Panc1 (cell line): ENCODE measurements at regions not wholly inside any gene's neighbourhood (a gene's known extent, or its start where the extent isn't known, plus 50 kb on each side); places are given as distances from the start of the nearest gene placed in this dataset.

Source experiments
- ATAC-seq: fragments of 200-7000 bp; cut with Tn5 transposase; 2 replicates; pipeline ENCODE4 v1.9.1; 2020; ENCODE audit warnings: mild to moderate bottlenecking, moderate library complexity
- BruUV-seq: library from RNA; stranded (reverse); fragments of 400-500 nt; replicated peaks from 2 replicates; lab custom pipeline; 2021; lab: Mats Ljungman, UMichigan
- CTCF ChIA-PET: fragments of 300-600 bp; sonication (Branson Sonifier 250); formaldehyde crosslinking; loops from one replicate; lab custom pipeline; 2022; ENCODE audit warnings: antibody characterized with exemption; lab: Charles Lee
- POLR2A ChIA-PET: fragments of 300-600 bp; sonication (Branson Sonifier 250); formaldehyde crosslinking; loops from one replicate; lab custom pipeline; 2022; ENCODE audit warnings: antibody characterized with exemption; lab: Charles Lee
- DNase-seq: peaks from one replicate; pipeline ENCODE4 v3.0.0-alpha.2; 2010; ENCODE audit warnings: low read depth, low spot score
- H3K27ac ChIP-seq: 2 replicates; pipeline ENCODE4 v1.5.1; 2011; ENCODE audit warnings: mild to moderate bottlenecking, low read length, inconsistent platforms
- H3K27me3 ChIP-seq: fragments of 200-500 bp; sonication (Bioruptor generic); 2 replicates; pipeline ENCODE4 v1.6.0; 2014; ENCODE audit warnings: low read length, inconsistent platforms; ENCODE audit not compliant: control insufficient read depth, insufficient read depth
- H3K36me3 ChIP-seq: fragments of 200-500 bp; sonication (Bioruptor generic); 2 replicates; pipeline ENCODE4 v1.5.1; 2014; ENCODE audit warnings: inconsistent platforms, mild to moderate bottlenecking, low read length, moderate library complexity; ENCODE audit not compliant: control insufficient read depth, insufficient read depth
- H3K4me1 ChIP-seq: 2 replicates; pipeline ENCODE4 v1.5.1; 2011; ENCODE audit warnings: inconsistent platforms, mild to moderate bottlenecking, low read length, moderate library complexity; ENCODE audit not compliant: control insufficient read depth, insufficient read depth
- H3K4me3 ChIP-seq, 2 experiments: 2 replicates each; pipeline ENCODE4 v1.5.1; 2011 to 2012; ENCODE audit warnings: low read depth in 2 of 2, low read length in 2 of 2, mild to moderate bottlenecking in 2 of 2, inconsistent platforms in 1 of 2, moderate library complexity in 1 of 2
- H3K9me3 ChIP-seq: fragments of 200-500 bp; sonication (Bioruptor generic); 2 replicates; pipeline ENCODE4 v1.5.1; 2014; ENCODE audit warnings: low read depth, mild to moderate bottlenecking, inconsistent platforms, low read length, moderate library complexity; ENCODE audit not compliant: control insufficient read depth, insufficient read depth
- POLR2AphosphoS5 ChIP-seq: IDR thresholded peaks from 2 replicates; pipeline ENCODE4 v1.6.1; 2012; ENCODE audit warnings: mild to moderate bottlenecking, low read depth, low read length, moderate library complexity
- REST ChIP-seq, 2 experiments: IDR thresholded peaks; 2 replicates each; pipeline ENCODE4 v1.6.1; 2011 to 2012; ENCODE audit warnings: low read depth in 2 of 2, control low read depth in 1 of 2, low read length in 1 of 2, mild to moderate bottlenecking in 1 of 2, moderate library complexity in 1 of 2; ENCODE audit not compliant: insufficient read depth in 1 of 2
- SIN3A ChIP-seq: IDR thresholded peaks from 2 replicates; pipeline ENCODE4 v1.6.1; 2012; ENCODE audit warnings: low read depth, mild to moderate bottlenecking, low read length, moderate library complexity, borderline replicate concordance; ENCODE audit not compliant: insufficient read depth
- TCF7L2 ChIP-seq: IDR thresholded peaks from 2 replicates; pipeline ENCODE4 v1.6.1; 2011; ENCODE audit warnings: mild to moderate bottlenecking, low read depth, low read length, inconsistent platforms
- in situ Hi-C: cut with HindIII; loops from 2 replicates; pipeline ENCODE4 v1.10.0; 2016; ENCODE audit warnings: low sequenced_read_pairs, low pct_unique_long_range_greater_than_20kb
- intact Hi-C: fragments of 100-400 bp; cut with micrococcal nuclease; formaldehyde crosslinking; loops from one replicate; pipeline ENCODE4 v1.10.0; 2022; ENCODE audit not compliant: unreplicated experiment
- TF ChIP-seq, protein P1 (sequence below): fragments of 450-650 bp; IDR thresholded peaks from 2 replicates; pipeline ENCODE4 v1.5.1; 2017; ENCODE audit warnings: mild to moderate bottlenecking

- CTCF ChIA-PET: no interaction called here
Observed at GRCh38 chr6:166768761-166769160, 141.7 kb upstream of the RPS6KA2 start.

GRCh38 chr6:166767230-166767629 lies 140.2 kb upstream of the RPS6KA2 start:
- H3K4me3 ChIP-seq: no peak overlapping the region
- intact Hi-C loops (no loop called here), in situ Hi-C loops (no loop called here)
- TF ChIP-seq POLR2AphosphoS5 (no peak), REST (IDR thresholded peaks at IDR 0.05; ENCODE audit: insufficient read depth in 1 of 2, low read depth in 2 of 2, low read length in 1 of 2) (no peak), SIN3A (no peak), TCF7L2 (no peak)
- TF ChIP-seq, protein P1, sequence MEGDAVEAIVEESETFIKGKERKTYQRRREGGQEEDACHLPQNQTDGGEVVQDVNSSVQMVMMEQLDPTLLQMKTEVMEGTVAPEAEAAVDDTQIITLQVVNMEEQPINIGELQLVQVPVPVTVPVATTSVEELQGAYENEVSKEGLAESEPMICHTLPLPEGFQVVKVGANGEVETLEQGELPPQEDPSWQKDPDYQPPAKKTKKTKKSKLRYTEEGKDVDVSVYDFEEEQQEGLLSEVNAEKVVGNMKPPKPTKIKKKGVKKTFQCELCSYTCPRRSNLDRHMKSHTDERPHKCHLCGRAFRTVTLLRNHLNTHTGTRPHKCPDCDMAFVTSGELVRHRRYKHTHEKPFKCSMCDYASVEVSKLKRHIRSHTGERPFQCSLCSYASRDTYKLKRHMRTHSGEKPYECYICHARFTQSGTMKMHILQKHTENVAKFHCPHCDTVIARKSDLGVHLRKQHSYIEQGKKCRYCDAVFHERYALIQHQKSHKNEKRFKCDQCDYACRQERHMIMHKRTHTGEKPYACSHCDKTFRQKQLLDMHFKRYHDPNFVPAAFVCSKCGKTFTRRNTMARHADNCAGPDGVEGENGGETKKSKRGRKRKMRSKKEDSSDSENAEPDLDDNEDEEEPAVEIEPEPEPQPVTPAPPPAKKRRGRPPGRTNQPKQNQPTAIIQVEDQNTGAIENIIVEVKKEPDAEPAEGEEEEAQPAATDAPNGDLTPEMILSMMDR: no peak
- POLR2A ChIA-PET: no interaction called here
- no peaks in the 10 kb centered on the region for H3K4me1 ChIP-seq
- no peaks in the 10 kb centered on the region for H3K9me3 ChIP-seq
- BruUV-seq: no TSS peak
- CTCF ChIA-PET: no interaction called here
- no peaks in the 10 kb centered on the region for H3K36me3 ChIP-seq
- ATAC-seq: no peak
- no peak overlapping the region for H3K27ac ChIP-seq
- H3K27me3 ChIP-seq: no peaks in the 10 kb centered on the region; the same call in 1 of the 2 replicates
- no peak for DNase-seq

More at GRCh38 chr6:166768761-166769160, 141.7 kb upstream of the RPS6KA2 start:
- H3K9me3 ChIP-seq: no peaks in the 10 kb centered on the region
- H3K4me1 ChIP-seq: peaks cover 4% of the 10 kb centered on the region; the same call in 1 of the 2 replicates
- no peak for TF ChIP-seq SIN3A
- TF ChIP-seq POLR2AphosphoS5: no peak
- no peak for TF ChIP-seq REST (IDR thresholded peaks at IDR 0.05; ENCODE audit: insufficient read depth in 1 of 2, low read depth in 2 of 2, low read length in 1 of 2)
- no peak for TF ChIP-seq TCF7L2
- TF ChIP-seq, protein P1: no peak
- ATAC-seq: no peak
- intact Hi-C loops: no loop called here
- in situ Hi-C loops: no loop called here
- DNase-seq: no peak
- H3K27ac ChIP-seq: no peak overlapping the region
- POLR2A ChIA-PET: no interaction called here
- no peak overlapping the region for H3K4me3 ChIP-seq
- H3K36me3 ChIP-seq: no peaks in the 10 kb centered on the region
- no TSS peak for BruUV-seq
- H3K27me3 ChIP-seq: peaks cover 2% of the 10 kb centered on the region
